ENCODE measurements at regions not wholly inside any gene's neighbourhood (a gene's known extent, or its start where the extent isn't known, plus 50 kb on each side); places are given as distances from the start of the nearest gene placed in this dataset.

DNA sequence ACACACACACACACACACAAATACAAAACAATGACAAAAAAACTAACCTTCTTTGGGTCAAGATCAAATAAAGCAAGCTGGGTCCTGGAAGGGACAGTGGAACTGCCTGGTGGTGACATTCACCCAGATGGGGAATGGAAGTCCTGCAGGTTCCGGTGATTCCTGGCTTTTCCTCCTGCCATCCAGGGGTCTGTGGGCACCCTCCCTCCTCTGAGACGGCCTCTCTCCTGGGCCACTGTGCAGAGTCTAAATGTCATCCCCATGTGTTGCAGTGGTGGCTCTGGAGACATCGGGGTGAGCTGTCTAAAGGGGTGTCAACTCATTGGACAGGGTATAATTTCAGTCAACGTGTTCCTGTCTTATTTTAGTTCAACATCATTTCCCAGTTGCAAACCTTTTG is 248.2 kb downstream of the ZNF536 start:
- Mint-ChIP-seq H3K27me3 (ENCODE audit: insufficient read depth, low read depth, poor library complexity) (peaks cover 3% of the 10 kb centered on the region), H3K27ac (no peak overlapping the region), H3K36me3 (ENCODE audit: low read depth) (peaks cover 6% of the 10 kb centered on the region; the same call in 1 of the 3 replicates), H3K4me1 (peaks cover 6% of the 10 kb centered on the region; the same call in 2 of the 3 replicates), H3K9me3 (peaks cover 13% of the 10 kb centered on the region; the same call in 1 of the 3 replicates), H3K4me3 (no peak overlapping the region)
- Histone ChIP-seq H2AFZ (no peak overlapping the region), H3K9me2 (ENCODE audit: insufficient read depth) (no peaks in the 10 kb centered on the region), H3K36me3 (ENCODE audit: insufficient read depth) (no peaks in the 10 kb centered on the region), H3F3A (replicated peaks; ENCODE audit: low read depth) (no peaks in the 10 kb centered on the region), H4K20me1 (replicated peaks; ENCODE audit: insufficient read depth) (no peaks in the 10 kb centered on the region), H3K79me2 (replicated peaks; ENCODE audit: insufficient read depth) (no peaks in the 10 kb centered on the region), H3K4me2 (no peak overlapping the region), H3K27me3 (ENCODE audit: insufficient read depth) (no peaks in the 10 kb centered on the region), H3K4me3 (no peak overlapping the region), H3K4me1 (ENCODE audit: insufficient read depth) (0 out of 2 replicates have a peak, but pooled peaks cover 6% of the 10 kb centered on the region), H3K27ac (ENCODE audit: low read depth) (no peak overlapping the region)
- no peak for ATAC-seq
- TF ChIP-seq CREB1 (CRISPR knock-in tag; IDR thresholded peaks at IDR 0.05; ENCODE audit: low read depth), result no peak
- TF ChIP-seq EZH2phosphoT487 (IDR thresholded peaks at IDR 0.05; ENCODE audit: unreplicated experiment), result no peak
- no peak for TF ChIP-seq JUNB (IDR thresholded peaks at IDR 0.05; ENCODE audit: unreplicated experiment)
- no peak for TF ChIP-seq ZNF114 (CRISPR knock-in tag; IDR thresholded peaks at IDR 0.05)
- TF ChIP-seq EZH2 (IDR thresholded peaks at IDR 0.05; ENCODE audit: low read depth, unreplicated experiment), result no peak
- no peak for TF ChIP-seq POLR2AphosphoS5 (IDR thresholded peaks at IDR 0.05; ENCODE audit: low read depth)
- TF ChIP-seq STAT1 (IDR thresholded peaks at IDR 0.05; ENCODE audit: unreplicated experiment), result no peak
- TF ChIP-seq, protein P1, sequence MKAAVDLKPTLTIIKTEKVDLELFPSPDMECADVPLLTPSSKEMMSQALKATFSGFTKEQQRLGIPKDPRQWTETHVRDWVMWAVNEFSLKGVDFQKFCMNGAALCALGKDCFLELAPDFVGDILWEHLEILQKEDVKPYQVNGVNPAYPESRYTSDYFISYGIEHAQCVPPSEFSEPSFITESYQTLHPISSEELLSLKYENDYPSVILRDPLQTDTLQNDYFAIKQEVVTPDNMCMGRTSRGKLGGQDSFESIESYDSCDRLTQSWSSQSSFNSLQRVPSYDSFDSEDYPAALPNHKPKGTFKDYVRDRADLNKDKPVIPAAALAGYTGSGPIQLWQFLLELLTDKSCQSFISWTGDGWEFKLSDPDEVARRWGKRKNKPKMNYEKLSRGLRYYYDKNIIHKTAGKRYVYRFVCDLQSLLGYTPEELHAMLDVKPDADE (IDR thresholded peaks at IDR 0.05), result no peak
- TF ChIP-seq, protein P2, sequence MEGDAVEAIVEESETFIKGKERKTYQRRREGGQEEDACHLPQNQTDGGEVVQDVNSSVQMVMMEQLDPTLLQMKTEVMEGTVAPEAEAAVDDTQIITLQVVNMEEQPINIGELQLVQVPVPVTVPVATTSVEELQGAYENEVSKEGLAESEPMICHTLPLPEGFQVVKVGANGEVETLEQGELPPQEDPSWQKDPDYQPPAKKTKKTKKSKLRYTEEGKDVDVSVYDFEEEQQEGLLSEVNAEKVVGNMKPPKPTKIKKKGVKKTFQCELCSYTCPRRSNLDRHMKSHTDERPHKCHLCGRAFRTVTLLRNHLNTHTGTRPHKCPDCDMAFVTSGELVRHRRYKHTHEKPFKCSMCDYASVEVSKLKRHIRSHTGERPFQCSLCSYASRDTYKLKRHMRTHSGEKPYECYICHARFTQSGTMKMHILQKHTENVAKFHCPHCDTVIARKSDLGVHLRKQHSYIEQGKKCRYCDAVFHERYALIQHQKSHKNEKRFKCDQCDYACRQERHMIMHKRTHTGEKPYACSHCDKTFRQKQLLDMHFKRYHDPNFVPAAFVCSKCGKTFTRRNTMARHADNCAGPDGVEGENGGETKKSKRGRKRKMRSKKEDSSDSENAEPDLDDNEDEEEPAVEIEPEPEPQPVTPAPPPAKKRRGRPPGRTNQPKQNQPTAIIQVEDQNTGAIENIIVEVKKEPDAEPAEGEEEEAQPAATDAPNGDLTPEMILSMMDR (conservative IDR thresholded peaks at IDR 0.05; ENCODE audit: low read depth in 2 of 2), result no peak
- no peak for TF ChIP-seq ZNF331 (CRISPR knock-in tag; IDR thresholded peaks at IDR 0.05; ENCODE audit: low read depth)
- TF ChIP-seq, protein P3, sequence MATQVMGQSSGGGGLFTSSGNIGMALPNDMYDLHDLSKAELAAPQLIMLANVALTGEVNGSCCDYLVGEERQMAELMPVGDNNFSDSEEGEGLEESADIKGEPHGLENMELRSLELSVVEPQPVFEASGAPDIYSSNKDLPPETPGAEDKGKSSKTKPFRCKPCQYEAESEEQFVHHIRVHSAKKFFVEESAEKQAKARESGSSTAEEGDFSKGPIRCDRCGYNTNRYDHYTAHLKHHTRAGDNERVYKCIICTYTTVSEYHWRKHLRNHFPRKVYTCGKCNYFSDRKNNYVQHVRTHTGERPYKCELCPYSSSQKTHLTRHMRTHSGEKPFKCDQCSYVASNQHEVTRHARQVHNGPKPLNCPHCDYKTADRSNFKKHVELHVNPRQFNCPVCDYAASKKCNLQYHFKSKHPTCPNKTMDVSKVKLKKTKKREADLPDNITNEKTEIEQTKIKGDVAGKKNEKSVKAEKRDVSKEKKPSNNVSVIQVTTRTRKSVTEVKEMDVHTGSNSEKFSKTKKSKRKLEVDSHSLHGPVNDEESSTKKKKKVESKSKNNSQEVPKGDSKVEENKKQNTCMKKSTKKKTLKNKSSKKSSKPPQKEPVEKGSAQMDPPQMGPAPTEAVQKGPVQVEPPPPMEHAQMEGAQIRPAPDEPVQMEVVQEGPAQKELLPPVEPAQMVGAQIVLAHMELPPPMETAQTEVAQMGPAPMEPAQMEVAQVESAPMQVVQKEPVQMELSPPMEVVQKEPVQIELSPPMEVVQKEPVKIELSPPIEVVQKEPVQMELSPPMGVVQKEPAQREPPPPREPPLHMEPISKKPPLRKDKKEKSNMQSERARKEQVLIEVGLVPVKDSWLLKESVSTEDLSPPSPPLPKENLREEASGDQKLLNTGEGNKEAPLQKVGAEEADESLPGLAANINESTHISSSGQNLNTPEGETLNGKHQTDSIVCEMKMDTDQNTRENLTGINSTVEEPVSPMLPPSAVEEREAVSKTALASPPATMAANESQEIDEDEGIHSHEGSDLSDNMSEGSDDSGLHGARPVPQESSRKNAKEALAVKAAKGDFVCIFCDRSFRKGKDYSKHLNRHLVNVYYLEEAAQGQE (IDR thresholded peaks at IDR 0.05; ENCODE audit: unreplicated experiment), result no peak
- TF ChIP-seq, protein P4, sequence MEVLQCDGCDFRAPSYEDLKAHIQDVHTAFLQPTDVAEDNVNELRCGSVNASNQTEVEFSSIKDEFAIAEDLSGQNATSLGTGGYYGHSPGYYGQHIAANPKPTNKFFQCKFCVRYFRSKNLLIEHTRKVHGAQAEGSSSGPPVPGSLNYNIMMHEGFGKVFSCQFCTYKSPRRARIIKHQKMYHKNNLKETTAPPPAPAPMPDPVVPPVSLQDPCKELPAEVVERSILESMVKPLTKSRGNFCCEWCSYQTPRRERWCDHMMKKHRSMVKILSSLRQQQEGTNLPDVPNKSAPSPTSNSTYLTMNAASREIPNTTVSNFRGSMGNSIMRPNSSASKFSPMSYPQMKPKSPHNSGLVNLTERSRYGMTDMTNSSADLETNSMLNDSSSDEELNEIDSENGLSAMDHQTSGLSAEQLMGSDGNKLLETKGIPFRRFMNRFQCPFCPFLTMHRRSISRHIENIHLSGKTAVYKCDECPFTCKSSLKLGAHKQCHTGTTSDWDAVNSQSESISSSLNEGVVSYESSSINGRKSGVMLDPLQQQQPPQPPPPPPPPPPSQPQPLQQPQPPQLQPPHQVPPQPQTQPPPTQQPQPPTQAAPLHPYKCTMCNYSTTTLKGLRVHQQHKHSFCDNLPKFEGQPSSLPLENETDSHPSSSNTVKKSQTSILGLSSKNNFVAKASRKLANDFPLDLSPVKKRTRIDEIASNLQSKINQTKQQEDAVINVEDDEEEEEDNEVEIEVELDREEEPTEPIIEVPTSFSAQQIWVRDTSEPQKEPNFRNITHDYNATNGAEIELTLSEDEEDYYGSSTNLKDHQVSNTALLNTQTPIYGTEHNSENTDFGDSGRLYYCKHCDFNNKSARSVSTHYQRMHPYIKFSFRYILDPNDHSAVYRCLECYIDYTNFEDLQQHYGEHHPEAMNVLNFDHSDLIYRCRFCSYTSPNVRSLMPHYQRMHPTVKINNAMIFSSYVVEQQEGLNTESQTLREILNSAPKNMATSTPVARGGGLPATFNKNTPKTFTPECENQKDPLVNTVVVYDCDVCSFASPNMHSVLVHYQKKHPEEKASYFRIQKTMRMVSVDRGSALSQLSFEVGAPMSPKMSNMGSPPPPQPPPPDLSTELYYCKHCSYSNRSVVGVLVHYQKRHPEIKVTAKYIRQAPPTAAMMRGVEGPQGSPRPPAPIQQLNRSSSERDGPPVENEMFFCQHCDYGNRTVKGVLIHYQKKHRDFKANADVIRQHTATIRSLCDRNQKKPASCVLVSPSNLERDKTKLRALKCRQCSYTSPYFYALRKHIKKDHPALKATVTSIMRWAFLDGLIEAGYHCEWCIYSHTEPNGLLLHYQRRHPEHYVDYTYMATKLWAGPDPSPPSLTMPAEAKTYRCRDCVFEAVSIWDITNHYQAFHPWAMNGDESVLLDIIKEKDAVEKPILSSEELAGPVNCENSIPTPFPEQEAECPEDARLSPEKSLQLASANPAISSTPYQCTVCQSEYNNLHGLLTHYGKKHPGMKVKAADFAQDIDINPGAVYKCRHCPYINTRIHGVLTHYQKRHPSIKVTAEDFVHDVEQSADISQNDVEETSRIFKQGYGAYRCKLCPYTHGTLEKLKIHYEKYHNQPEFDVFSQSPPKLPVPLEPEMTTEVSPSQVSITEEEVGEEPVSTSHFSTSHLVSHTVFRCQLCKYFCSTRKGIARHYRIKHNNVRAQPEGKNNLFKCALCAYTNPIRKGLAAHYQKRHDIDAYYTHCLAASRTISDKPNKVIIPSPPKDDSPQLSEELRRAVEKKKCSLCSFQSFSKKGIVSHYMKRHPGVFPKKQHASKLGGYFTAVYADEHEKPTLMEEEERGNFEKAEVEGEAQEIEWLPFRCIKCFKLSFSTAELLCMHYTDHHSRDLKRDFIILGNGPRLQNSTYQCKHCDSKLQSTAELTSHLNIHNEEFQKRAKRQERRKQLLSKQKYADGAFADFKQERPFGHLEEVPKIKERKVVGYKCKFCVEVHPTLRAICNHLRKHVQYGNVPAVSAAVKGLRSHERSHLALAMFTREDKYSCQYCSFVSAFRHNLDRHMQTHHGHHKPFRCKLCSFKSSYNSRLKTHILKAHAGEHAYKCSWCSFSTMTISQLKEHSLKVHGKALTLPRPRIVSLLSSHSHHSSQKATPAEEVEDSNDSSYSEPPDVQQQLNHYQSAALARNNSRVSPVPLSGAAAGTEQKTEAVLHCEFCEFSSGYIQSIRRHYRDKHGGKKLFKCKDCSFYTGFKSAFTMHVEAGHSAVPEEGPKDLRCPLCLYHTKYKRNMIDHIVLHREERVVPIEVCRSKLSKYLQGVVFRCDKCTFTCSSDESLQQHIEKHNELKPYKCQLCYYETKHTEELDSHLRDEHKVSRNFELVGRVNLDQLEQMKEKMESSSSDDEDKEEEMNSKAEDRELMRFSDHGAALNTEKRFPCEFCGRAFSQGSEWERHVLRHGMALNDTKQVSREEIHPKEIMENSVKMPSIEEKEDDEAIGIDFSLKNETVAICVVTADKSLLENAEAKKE (CRISPR knock-in tag; IDR thresholded peaks at IDR 0.05), result no peak
- TF ChIP-seq NANOG (IDR thresholded peaks at IDR 0.05; ENCODE audit: borderline replicate concordance), result no peak
- DNase-seq (ENCODE audit: low spot score), result no peak
